HG02678 (cell line): ENCODE measurements at regions not wholly inside any gene's neighbourhood (a gene's known extent, or its start where the extent isn't known, plus 50 kb on each side); places are given as distances from the start of the nearest gene placed in this dataset.
"Not testable (repeated sequence)": the region's sequence is repeated elsewhere in the genome, so short reads cannot be mapped to it uniquely, and the experiment has no call there.

Experiments used
- ATAC-seq: cut with Tn5 transposase; IDR thresholded peaks from one replicate; pipeline ENCODE4 v1.9.1; 2021; ENCODE audit warnings: mild to moderate bottlenecking, moderate library complexity; ENCODE audit not compliant: unreplicated experiment

GRCh38 chr12:47378907-47379306 is 299.1 kb upstream of the AMIGO2 start:
- ATAC-seq: no peak

- no peak for ATAC-seq
These were observed 298.4 kb upstream of the AMIGO2 start for GRCh38 chr12:47378222-47378582.

- ATAC-seq: no peak
These were observed 297.9 kb upstream of the AMIGO2 start for GRCh38 chr12:47377414-47378221.

GRCh38 chr12:47376927-47377326 is 297.2 kb upstream of the AMIGO2 start:
- ATAC-seq: no peak

GRCh38 chr12:47373554-47374150 is 293.9 kb upstream of the AMIGO2 start:
- no peak for ATAC-seq

GRCh38 chr12:47370421-47370820 is 290.7 kb upstream of the AMIGO2 start:
- ATAC-seq: no peak

GRCh38 chr12:47369085-47369484 is 289.3 kb upstream of the AMIGO2 start:
- no peak for ATAC-seq

GRCh38 chr12:47367912-47368537 is 288.3 kb upstream of the AMIGO2 start:
- no peak for ATAC-seq

GRCh38 chr12:47366579-47366978 is 286.8 kb upstream of the AMIGO2 start:
- ATAC-seq: no peak

- no peak for ATAC-seq
These were observed 286.4 kb upstream of the AMIGO2 start for GRCh38 chr12:47366157-47366556.

- not testable (repeated sequence) for ATAC-seq
These were observed 285.8 kb upstream of the AMIGO2 start for GRCh38 chr12:47365443-47366076.

GRCh38 chr12:47364261-47364660 is 284.5 kb upstream of the AMIGO2 start:
- ATAC-seq: no peak

- no peak for ATAC-seq
These were observed 282.5 kb upstream of the AMIGO2 start for GRCh38 chr12:47362126-47362705.

- ATAC-seq: peak; percentile 87
These were observed 281.7 kb upstream of the AMIGO2 start for GRCh38 chr12:47361389-47362021.

- ATAC-seq: peak; percentile 35
These were observed 281.1 kb upstream of the AMIGO2 start for GRCh38 chr12:47360771-47361388.

GRCh38 chr12:47360093-47360480 is 280.3 kb upstream of the AMIGO2 start:
- ATAC-seq: no peak

- ATAC-seq: no peak
These were observed 279.7 kb upstream of the AMIGO2 start for GRCh38 chr12:47359310-47360092.

GRCh38 chr12:47357006-47357405 is 277.2 kb upstream of the AMIGO2 start:
- not testable (repeated sequence) for ATAC-seq

GRCh38 chr12:47356129-47356700 is 276.5 kb upstream of the AMIGO2 start:
- ATAC-seq: peak; percentile 70
